ENCODE measurements at regions not wholly inside any gene's neighbourhood (a gene's known extent, or its start where the extent isn't known, plus 50 kb on each side); places are given as distances from the start of the nearest gene placed in this dataset.

- no peak overlapping the region for H2AFZ ChIP-seq (ENCODE audit: low read depth, low read length)
Measured at GRCh38 chr6:125423047-125423446, 121.3 kb upstream of the HDDC2 start.

GRCh38 chr6:125431971-125432370, 130.2 kb upstream of the HDDC2 start:
- no peaks in the 10 kb centered on the region for H3K4me1 ChIP-seq (ENCODE audit: low read length)
- no peak overlapping the region for H2AFZ ChIP-seq (ENCODE audit: low read depth, low read length)
- H3K4me2 ChIP-seq (ENCODE audit: low read length), result no peak overlapping the region
- TF ChIP-seq CTCF (IDR thresholded peaks at IDR 0.05; ENCODE audit: low read depth, low read length) (no peak), EZH2phosphoT487 (IDR thresholded peaks at IDR 0.05; ENCODE audit: low read depth) (no peak)
- no peaks in the 10 kb centered on the region for H3K9me3 ChIP-seq (ENCODE audit: insufficient read depth, low read length)
- no peaks in the 10 kb centered on the region for H4K20me1 ChIP-seq (ENCODE audit: insufficient read depth, low read length)
- no peaks in the 10 kb centered on the region for H3K79me2 ChIP-seq (ENCODE audit: low read length)
- H3K27ac ChIP-seq (ENCODE audit: low read length), result no peak overlapping the region
- H3K4me3 ChIP-seq (ENCODE audit: low read length), result no peak overlapping the region
- H3K27me3 ChIP-seq (ENCODE audit: low read depth, low read length), result no peaks in the 10 kb centered on the region
- H3K9ac ChIP-seq (ENCODE audit: low read length), result no peak overlapping the region
- H3K36me3 ChIP-seq (replicated peaks; ENCODE audit: low read depth, low read length), result no peaks in the 10 kb centered on the region

More at GRCh38 chr6:125423047-125423446, 121.3 kb upstream of the HDDC2 start:
- Histone ChIP-seq H3K9ac (ENCODE audit: low read length) (no peak overlapping the region), H3K4me3 (ENCODE audit: low read length) (no peak overlapping the region), H3K4me1 (ENCODE audit: low read length) (no peaks in the 10 kb centered on the region), H3K27me3 (ENCODE audit: low read depth, low read length) (no peaks in the 10 kb centered on the region), H3K27ac (ENCODE audit: low read length) (no peak overlapping the region), H4K20me1 (ENCODE audit: insufficient read depth, low read length) (no peaks in the 10 kb centered on the region), H3K9me3 (ENCODE audit: insufficient read depth, low read length) (no peaks in the 10 kb centered on the region), H3K36me3 (replicated peaks; ENCODE audit: low read depth, low read length) (no peaks in the 10 kb centered on the region), H3K4me2 (ENCODE audit: low read length) (no peak overlapping the region), H3K79me2 (ENCODE audit: low read length) (no peaks in the 10 kb centered on the region)
- TF ChIP-seq CTCF (IDR thresholded peaks at IDR 0.05; ENCODE audit: low read depth, low read length) (no peak), EZH2phosphoT487 (IDR thresholded peaks at IDR 0.05; ENCODE audit: low read depth) (no peak)

- no peaks in the 10 kb centered on the region for H3K79me2 ChIP-seq (ENCODE audit: low read length)
- no peaks in the 10 kb centered on the region for H4K20me1 ChIP-seq (ENCODE audit: insufficient read depth, low read length)
- H3K9ac ChIP-seq (ENCODE audit: low read length), result no peak overlapping the region
- H3K27me3 ChIP-seq (ENCODE audit: low read depth, low read length), result no peaks in the 10 kb centered on the region
- H3K4me2 ChIP-seq (ENCODE audit: low read length), result no peak overlapping the region
- H2AFZ ChIP-seq (ENCODE audit: low read depth, low read length), result no peak overlapping the region
- TF ChIP-seq CTCF (IDR thresholded peaks at IDR 0.05; ENCODE audit: low read depth, low read length) (no peak), EZH2phosphoT487 (IDR thresholded peaks at IDR 0.05; ENCODE audit: low read depth) (no peak)
- H3K36me3 ChIP-seq (replicated peaks; ENCODE audit: low read depth, low read length), result no peaks in the 10 kb centered on the region
- H3K4me1 ChIP-seq (ENCODE audit: low read length), result no peaks in the 10 kb centered on the region
- no peak overlapping the region for H3K4me3 ChIP-seq (ENCODE audit: low read length)
- H3K27ac ChIP-seq (ENCODE audit: low read length), result no peak overlapping the region
- H3K9me3 ChIP-seq (ENCODE audit: insufficient read depth, low read length), result no peaks in the 10 kb centered on the region
Measured at GRCh38 chr6:125432963-125433362, 131.2 kb upstream of the HDDC2 start.

- Histone ChIP-seq H3K4me1 (ENCODE audit: low read length) (no peaks in the 10 kb centered on the region), H3K79me2 (ENCODE audit: low read length) (no peaks in the 10 kb centered on the region), H4K20me1 (ENCODE audit: insufficient read depth, low read length) (no peaks in the 10 kb centered on the region), H3K27me3 (ENCODE audit: low read depth, low read length) (no peaks in the 10 kb centered on the region), H3K36me3 (replicated peaks; ENCODE audit: low read depth, low read length) (no peaks in the 10 kb centered on the region), H3K4me2 (ENCODE audit: low read length) (no peak overlapping the region), H2AFZ (ENCODE audit: low read depth, low read length) (no peak overlapping the region), H3K9ac (ENCODE audit: low read length) (no peak overlapping the region), H3K4me3 (ENCODE audit: low read length) (no peak overlapping the region), H3K9me3 (ENCODE audit: insufficient read depth, low read length) (no peaks in the 10 kb centered on the region), H3K27ac (ENCODE audit: low read length) (no peak overlapping the region)
- TF ChIP-seq EZH2phosphoT487 (IDR thresholded peaks at IDR 0.05; ENCODE audit: low read depth) (no peak), CTCF (IDR thresholded peaks at IDR 0.05; ENCODE audit: low read depth, low read length) (no peak)
Measured at GRCh38 chr6:125434760-125435159, 133.0 kb upstream of the HDDC2 start.

Data from OCI-LY3 (cell line).